Renal cortex interstitium (tissue), 11 donors: ENCODE measurements at regions not wholly inside any gene's neighbourhood (a gene's known extent, or its start where the extent isn't known, plus 50 kb on each side); places are given as distances from the start of the nearest gene placed in this dataset.
A peak's percentile ranks its signal among the peaks of the same experiment; 100 is the strongest.
"Not testable (repeated sequence)": the region's sequence is repeated elsewhere in the genome, so short reads cannot be mapped to it uniquely, and the experiment has no call there.

Experiments used
- DNase-seq, 11 donors: peaks; one replicate each; pipeline ENCODE4 v3.0.0-alpha.2; 2013; ENCODE audit warnings: low read depth in 9 of 11, low spot score in 4 of 11; ENCODE audit errors: extremely low read depth in 1 of 11

DNA sequence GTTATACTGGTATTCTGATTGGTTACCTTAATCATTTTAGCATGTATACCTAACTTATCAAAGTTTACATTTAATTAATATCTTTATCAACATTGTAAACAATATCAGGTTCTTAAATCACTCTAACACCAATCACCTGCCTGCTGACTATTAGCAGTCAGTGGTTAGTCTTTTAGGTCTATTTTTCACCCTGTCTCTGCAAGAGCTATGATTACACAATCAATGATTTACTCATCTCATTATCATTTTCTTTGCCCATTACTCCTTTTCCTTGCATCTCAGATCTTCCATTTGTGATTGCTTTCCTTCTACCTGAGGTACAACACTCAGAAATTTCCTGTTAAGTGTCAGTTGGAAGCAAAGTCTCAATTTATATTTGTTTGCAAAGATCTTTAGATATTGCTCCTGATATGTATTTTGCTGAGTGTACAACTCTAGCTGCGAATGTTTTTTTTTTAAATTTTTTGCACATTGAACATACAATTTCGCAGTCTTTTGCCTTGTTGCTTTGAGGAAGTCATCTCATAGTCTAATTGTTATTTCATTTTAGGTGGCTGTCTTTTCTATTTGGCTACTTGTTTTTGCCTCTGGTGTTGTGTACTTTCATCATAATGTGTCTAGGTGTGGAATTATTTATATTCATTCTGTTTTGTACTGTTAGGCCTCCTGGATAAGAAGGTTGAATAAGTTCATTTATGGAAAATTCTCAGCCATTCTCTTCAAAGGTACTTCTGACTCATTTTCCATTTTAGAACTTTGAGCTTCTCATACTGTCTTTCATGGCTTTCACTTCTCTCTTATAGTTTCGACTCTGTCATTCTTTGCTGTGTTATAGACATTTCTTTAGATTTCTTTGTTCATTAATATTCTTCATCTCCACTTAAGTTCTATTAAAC, 104.9 kb upstream of the CEP162 start:
- DNase-seq: no peak

DNA sequence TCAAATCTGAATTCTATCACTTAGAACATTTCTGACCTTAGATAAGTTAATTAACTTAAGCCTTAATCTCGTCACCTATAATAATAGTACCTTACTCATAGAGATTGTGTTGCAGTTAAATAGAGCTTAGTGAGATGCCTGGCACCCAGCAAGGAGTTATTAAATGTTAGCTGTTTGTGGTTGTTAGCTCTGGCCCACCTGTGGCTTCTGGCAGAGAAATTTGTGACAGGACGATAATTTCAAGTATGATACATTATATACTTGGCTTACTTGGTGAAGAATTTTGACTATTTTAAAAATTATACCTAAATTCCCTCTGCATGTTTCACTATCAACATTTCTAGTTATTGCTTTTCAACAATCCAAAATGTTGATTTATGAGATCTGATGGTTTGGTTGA, 102.9 kb upstream of the CEP162 start:
- no peak for DNase-seq

DNA sequence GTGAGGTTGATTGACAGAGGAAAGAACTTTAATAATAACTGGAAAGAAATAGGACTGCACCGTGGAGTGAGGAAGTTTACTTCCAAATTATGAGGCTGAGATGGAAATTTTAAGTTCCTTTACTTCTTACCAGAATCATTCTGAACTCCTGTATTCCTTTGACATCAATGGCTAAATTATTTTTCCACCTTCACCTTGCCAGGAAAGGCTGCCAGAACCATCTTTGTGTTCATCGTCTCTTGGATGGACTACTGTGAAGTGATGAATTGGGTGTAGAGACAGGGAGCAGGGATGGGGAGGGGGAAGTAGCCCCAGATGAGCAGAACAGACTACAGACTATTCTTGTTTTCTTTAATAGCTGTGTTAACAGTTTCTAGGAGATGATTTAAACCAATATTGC, 102.1 kb upstream of the CEP162 start:
- DNase-seq: no peak

DNA sequence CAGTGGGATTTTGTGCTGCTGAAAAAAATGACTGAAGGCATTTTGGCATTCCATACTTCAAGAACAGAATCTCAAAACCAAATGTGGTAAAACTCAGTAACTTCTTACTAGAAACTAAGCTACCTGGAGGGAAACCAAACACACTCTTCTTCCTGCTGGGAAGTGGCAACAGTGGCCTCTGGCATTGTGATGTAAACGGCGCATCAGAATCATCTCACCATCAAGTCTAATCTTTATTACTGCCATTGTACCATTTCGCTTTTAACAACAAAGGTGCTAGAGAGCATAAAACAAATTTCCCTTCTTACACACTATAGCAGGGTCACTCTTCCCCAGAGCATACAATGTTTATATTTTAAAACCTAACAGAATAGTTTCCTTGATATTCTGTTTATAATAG, 101.6 kb upstream of the CEP162 start:
- DNase-seq: no peak

DNA sequence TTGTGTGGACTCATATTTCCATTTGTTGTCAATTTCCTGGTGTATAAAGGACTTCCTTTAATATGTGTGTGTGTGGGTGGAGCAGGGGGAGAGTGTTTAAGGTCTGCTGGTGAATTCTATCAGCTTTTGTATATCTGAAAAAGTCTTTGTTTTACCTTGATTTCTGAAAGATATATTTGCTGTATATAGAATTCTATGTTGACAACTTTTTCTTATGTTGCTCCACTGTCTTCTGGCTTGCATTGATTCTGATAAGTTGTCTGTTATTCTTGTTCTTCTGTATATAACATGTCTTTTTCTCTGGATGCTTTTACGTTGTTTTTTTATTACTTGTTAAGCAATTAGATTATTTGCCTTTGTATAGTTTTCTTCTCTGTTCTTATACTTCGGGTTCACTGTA, 90.0 kb upstream of the CEP162 start:
- DNase-seq: no peak

DNA sequence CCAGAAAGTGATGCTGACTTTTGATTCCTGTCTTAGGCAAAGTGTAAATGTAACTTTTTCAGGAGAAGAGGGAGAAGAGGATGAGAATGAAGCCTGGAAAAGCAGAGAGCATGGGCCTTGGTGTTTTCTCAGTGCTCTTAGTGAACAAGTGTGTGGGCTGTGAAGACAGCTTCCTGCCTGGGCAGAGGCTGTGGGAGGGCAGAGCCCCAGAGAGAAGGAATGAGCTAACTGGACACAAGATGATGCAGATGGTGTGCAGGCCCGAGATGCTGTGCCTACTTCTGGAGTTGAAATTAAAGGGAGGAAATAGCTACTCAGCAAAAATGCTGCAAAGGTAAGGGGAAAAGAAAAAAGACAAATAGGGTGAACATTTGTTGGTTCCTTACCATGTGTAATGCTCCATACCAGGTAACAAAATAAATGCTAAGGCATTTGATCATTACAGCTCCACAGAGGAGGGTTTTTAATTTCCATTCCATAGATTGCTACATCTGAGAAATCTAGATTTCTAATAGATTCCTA, 87.0 kb upstream of the CEP162 start:
- DNase-seq: no peak

DNA sequence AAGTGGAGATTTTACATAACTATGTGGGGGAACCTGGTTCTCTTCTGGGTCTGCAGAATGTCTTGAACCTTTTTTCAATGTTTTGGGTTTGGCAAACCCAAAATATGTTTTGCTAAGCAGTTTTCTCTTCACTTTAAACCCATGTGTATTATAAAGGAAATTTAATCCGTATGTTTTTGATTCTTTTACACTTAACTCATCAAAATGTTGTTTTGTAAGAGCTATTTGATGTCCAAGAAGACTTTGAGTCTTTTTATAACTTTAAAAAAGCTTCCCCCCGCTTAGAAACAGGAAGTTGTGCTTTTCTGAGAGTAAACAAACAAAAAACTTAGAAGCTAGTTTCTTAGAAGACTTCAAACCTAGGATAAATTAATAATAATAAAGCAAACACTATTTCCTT, 81.9 kb upstream of the CEP162 start:
- no peak for DNase-seq

DNA sequence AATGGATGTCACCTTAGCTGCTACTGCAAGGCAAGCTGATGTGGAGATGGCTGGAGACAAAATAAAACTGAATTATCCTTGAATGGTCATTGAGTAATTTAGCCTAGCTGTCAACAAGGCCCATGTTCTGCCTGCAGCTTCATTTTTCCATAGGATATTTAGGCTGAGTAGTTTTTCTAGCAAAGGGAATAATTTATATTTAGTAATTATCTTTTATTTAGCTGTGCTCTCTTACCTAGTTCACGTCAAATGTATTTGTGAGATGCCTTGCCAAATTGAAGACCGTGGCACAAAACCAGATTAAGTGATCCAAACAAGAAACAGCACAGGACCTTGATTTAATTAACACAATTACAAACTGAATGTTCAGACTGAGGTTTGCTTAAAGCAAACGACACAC, 77.4 kb upstream of the CEP162 start:
- DNase-seq: no peak

DNA sequence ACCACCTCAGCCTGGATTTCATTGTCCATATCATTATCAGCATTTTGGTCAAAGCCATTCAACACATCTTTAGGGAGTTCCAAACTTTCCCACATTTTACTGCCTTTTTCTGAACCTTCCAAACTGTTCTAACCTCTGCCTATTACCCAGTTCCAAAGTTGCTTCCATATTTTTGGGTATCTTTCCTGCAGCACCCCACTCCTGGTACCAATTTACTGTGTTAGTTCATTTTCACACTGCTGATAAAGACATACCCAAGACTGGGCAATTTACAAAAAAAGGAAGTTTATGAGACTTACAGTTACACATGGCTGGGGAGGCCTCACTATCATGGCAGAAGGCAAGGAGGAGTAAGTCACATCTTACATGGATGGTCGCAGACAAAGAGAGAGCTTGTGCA, 63.6 kb upstream of the CEP162 start:
- not testable (repeated sequence) for DNase-seq

DNA sequence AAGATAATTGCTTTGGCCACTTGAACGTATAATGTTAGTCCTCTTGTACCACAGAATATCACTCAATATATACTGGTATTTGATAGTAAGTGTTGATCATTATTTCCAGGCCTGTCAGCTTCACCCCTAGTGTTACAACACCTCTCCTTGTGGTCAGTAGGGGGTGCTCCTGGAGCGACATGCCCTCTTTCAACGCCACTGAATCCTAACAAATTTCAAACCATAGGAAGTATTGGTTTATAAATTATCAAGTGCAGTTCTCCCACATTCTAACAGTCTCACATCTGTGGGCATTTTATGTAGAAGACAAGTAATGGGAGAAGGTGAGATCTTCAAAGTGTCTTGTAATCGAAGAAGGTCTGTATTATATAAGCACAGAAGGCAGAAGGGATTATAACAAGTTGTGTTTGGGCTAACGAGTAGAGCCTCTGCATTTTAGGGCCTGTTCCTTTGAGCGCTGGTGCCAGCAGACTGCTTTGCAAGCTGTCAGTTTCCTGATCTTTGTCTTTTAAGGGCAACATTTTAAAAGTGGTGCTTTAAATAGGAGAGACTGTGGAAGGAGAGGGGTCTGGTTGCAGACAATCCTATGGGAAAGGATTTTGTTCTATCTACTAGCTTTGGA, 57.1 kb upstream of the CEP162 start:
- DNase-seq: no peak

DNA sequence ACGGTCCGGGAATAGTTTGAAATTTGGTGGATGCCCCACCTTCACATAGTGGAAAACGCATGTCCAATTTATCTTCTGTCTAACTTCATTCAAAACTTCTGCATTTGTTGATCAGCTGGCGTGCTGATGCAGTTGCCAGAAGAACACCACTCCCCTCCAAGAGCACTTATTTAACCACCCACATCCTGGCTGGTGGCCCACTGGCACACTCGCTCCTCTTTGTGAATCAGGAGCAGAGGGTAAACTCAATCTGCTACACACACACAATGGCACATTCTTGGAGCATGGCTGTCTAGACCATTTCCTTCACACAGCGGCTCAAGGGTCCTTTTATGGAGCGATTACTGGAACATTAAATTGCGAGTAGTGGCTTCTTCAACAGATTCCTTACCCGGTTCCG, 55.1 kb upstream of the CEP162 start:
- DNase-seq: no peak

DNA sequence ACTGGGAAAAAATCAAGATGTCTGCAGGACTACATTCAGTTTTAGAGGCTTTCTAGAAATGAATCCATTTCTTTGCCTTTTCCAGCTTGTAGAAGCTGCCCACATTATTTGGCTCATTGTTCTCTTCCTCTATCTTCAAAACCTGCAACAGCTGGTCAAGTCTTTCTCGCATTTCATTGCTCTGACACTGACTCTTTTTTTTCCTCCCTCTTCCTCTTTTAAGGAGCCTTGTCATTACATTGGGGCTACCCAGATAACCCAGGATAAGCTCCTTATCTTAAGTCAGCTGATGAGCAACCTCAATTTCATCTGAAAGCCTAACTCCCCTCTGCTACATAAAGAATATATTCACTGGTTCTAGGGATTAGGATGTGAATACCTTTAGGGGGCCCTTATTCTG, 53.2 kb upstream of the CEP162 start:
- DNase-seq: no peak

DNA sequence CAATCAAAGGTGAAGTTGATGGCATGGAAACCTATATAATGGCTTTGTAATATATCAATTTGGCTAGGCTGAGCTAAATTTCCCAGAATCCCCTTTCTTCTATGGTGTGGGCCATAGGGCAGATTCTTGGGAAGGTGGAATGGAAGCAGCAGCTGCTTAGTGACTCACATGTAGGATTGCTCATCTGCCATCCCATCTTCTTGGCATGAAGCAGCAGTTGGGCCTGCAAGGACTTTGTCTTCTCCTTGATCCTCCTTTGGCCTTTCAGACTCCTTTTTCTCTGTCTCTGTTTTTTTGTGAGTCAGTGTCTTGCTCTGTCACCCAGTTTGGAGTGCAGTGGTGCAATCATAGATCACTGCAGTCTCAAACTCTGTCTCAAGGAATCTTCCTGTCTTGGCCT, 52.6 kb upstream of the CEP162 start:
- no peak for DNase-seq

DNA sequence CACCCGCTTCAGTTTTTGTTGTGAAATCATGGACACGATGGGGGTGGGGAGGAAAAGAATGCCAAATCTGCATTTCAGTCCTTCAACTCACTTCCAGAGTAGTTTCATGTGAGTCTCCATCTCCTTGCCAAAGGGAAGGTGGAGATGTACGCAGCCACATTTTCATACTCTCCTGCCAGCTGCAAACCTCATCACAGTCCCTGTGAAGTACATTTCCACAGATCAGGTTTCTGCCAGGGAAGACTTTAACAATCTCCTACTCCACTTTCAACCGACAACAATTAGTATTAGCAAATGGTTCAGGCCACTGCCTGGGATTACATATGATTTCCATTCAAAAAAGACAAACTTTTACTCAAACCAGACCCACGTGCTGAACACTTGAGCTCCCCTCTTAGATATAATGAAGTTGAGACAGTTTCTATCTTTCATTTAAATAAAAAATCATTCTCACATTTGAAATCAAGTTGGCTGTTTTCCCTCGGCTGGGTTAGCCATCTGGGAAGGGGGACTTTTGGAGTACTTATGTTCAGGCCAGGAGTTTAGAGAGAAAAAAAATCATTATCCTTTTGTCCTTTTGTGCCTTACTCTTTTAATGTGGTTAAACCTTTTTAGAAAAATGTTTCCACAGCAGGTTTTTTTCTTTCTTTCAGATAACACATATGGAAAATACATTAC, 51.0 kb upstream of the CEP162 start:
- peak in 1 of 11 donors; percentile 17 for DNase-seq
